NCI-H510A treated with DMSO at 0.1 percent for 48 hours (cell line): ENCODE measurements at regions not wholly inside any gene's neighbourhood (a gene's known extent, or its start where the extent isn't known, plus 50 kb on each side); places are given as distances from the start of the nearest gene placed in this dataset.
"Not testable (repeated sequence)": the region's sequence is repeated elsewhere in the genome, so short reads cannot be mapped to it uniquely, and the experiment has no call there.

Source experiments
- DNase-seq: peaks from one replicate; lab custom pipeline; 2025; lab: John Stamatoyannopoulos, UW

DNA sequence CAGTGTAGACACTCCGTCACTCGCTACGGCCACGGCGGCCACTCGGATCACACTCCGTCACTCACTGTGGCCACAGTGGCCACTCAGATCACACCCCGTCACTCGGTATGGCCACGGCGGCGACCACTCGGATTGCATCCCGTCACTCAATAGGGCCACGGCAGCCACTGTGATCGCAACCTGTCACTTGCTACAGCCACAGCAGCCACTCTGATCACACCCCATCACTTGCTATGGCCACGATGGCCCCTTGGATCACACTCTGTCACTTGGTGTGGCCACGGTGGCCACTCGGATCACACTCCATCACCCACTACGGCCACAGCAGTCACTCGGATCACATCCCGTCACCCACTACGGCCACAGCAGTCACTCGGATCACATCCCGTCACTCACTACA, 175.3 kb downstream of the LAT start:
- DNase-seq = not testable (repeated sequence)

DNA sequence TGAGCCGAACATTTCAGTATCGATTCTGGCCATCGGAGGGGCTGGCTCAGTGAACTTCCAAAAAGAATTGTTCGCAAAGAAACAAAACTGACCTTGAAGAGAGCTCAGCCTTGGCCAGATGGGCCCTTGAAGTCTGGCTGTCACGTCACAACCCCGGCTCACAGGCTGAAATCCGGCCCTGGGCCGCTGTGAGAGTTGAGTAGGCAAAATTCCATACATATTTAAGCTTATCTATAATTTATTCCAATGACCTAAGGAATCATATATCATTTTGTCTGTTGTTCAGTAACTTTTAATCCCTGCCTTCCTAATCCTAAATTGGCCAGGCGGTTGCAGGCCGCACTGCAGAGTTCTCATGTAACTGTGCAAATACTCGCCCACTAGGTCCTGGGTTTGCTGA, 174.8 kb downstream of the LAT start:
- DNase-seq = not testable (repeated sequence)

DNA sequence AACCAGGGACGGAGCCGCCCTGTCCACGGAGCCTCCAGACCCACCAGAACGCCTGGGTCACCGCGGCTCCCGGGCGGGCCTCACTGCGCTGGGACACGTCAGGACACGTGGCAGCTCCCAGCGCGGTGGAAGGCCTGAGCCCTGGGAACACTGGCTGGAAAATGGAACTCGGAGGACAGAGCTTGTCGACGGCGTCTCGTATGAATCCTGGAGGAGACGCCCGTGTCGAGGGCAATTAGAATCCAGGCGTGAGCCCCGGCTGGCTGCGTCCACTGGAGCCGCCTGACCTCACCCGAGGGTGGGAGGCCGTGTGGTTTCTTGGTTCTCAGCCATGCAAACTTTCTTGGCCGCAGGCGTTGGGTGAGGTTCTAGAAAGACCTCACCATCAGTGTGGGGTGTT, 173.9 kb downstream of the LAT start:
- no peak for DNase-seq

DNA sequence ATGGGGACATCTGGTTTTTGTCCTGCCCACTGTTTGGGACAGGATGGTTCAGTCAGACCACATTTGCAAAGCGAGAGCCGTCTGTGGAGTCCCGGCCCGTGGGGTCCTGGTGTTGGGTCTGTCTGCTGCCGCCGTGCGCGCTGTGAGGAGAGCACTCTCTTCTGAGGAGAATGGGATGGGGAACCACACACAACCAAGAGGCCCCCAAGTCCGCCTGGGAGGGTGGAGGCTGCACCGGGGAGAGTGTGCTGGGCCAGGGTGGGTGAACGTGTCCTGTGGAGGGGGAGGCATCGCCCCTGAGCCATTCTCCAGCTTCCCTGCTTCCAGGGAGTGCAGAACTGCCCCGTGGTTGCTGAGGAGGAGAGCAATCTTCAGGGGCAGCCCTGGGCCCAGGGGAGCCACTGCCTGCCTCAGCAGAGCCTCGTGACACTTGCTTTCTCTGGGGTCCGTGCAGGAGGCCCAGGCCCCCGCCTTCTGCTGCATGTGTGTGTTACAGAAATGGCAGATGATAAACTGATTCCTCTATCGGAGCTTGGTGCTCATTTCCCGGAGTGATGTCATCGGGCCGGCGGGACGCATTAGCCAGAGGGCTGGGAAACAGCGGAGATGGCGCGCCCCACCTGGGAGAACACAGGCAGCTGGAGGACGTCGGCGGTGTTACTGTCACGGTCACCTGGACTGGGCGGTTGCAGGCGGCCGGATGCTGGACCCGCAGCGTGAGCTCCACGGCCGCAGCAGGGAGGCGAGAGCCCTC, 173.4 kb downstream of the LAT start:
- DNase-seq = not testable (repeated sequence)

- not testable (repeated sequence) for DNase-seq
Observed at GRCh38 chr16:29157051-29157923, 172.4 kb downstream of the LAT start.

DNA sequence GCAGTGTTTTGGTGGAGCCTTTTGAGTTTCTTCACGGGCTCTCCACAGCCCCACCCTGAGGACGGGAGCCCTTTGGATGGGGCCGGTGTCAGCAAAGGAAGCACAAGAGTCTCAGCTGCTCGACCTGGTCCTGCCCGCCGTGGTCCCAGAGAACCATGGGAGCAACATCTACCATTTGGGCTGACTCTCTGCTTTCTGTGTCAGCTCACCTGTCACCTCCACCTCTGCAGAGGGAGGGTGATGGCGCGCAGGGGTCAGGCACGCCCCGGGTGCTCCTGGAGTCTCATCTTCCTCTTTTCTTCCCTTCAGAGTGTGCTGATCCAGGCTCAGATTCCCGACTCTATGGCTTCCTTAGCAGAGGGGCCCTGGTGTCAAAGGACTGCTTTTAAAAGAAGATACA, 171.7 kb downstream of the LAT start:
- DNase-seq = no peak

GRCh38 chr16:29155866-29156200, 171.0 kb downstream of the LAT start:
- not testable (repeated sequence) for DNase-seq

GRCh38 chr16:29155131-29155865, 170.4 kb downstream of the LAT start:
- not testable (repeated sequence) for DNase-seq

GRCh38 chr16:29154676-29155121, 169.8 kb downstream of the LAT start:
- no peak for DNase-seq

DNA sequence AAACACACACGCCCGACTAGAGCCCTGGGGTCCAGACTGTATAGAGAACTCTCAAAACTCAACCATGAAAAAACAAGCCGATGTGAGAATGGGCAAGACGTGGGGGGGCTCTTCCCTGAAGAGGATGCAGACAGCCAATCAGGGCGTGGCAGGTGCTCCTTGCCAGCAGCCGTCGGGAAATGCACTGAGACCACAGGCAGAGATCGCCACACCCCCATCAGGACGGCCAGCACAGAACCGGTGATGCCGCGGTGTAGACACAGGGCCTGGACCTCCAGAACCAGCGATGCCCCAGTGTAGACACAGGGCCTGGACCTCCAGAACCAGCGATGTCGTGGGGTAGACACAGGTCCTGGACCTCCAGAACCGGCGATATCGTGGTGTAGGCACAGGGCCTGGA, 169.2 kb downstream of the LAT start:
- no peak for DNase-seq

DNA sequence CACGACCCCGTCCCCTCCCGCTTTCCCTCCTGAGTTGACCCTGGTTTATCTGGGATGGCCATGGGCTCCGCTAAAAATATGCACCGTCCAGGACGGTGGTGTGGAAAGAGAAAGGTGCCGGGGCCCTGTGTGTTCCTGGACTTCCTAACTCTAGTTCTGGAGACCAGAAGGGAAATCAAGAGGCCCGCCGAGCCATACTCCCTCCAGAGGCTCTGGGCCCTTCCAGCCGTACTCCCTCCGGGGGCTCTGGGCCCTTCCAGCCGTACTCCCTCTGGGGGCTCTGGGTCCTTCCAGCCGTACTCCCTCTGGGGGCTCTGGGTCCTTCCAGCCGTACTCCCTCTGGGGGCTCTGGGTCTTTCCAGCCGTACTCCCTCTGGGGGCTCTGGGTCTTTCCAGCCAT, 168.5 kb downstream of the LAT start:
- not testable (repeated sequence) for DNase-seq

GRCh38 chr16:29152544-29153031, 167.7 kb downstream of the LAT start:
- DNase-seq = not testable (repeated sequence)

DNA sequence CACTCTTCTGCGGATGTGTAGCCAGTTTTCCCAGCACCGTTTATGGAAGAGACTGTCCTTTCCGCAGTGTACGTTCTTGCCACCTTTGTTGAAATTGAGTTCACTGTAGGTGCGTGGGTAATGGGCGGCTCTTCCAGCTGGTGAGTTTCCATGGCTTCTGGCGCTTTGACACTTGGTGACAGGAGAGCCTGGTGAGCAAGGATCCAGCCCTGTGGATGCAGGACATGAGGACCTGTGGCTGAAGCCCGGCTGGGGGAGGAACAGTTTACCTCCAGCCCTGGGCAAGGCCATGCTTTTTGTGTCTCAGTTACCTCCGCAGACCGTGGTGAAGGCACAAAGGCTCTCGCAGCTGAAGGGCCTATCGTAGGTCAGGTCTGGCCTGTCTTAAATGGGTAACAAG, 166.5 kb downstream of the LAT start:
- no peak for DNase-seq

DNA sequence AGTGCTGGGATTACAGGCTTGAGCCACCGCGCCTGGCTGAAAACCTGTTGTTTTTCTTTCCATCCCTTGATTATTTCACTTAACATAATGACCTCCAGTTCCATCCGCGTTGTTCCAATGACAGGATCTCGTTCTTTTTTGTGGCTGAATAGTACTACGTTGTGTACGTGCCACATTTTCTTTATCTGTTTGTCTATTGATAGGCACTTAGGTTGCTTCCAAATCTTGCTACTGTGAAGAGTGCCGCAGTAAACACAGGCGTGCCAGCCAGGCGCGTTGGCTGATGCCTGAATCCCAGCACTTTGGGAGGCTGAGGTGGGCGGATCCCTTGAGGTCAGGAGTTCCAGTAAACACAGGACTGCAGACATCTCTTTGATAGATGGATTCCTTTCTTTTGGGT, 165.1 kb downstream of the LAT start:
- not testable (repeated sequence) for DNase-seq

- no peak for DNase-seq
Observed at GRCh38 chr16:29148867-29149272, 164.0 kb downstream of the LAT start.

DNA sequence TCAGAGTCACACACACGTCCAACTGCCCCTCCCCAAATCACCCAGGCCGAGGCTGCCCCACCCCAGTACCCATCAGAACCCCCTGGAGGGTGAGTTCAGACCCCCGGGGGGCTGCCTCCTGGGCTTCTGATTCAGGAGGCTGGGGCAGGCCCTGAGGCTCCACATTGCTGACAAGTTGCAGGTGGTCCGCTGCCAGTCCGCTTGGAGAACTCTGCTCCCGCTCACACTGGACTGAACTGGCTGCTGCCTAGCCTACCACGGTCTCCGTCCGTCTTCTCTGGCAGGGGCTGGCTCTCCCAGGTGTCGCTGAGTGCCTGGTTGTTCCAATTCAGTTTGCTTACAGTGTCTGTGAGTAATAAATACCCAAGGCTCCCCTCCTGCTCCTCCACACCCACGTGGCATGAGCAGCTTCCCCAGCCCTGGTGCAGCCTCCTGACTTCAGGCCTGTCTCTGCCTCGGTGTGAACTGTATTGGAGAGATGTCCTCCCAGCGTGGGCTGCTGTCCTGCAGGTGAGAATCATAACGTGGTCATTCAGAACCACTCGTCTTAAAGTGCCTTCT, 163.4 kb downstream of the LAT start:
- DNase-seq = no peak

GRCh38 chr16:29147710-29148109, 162.9 kb downstream of the LAT start:
- not testable (repeated sequence) for DNase-seq

GRCh38 chr16:29146808-29147643, 162.2 kb downstream of the LAT start:
- DNase-seq = not testable (repeated sequence)

DNA sequence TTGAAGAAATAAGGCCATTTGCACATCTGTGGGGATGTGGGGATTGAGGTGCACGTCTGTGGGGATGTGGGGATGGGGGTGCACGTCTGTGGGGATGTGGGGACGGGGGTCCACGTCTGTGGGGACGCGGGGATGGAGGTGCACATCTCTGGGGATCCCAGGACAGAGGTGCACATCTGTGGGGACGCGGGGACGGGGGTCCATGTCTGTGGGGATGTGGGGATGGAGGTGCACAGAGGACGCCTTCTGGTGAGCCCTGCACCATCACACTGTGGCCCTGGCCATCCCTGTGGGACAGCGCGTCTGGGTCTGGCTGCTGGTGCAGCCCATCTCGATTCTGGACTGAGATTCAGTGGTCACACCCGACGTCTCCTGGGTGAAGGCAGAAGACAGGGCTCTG, 161.4 kb downstream of the LAT start:
- DNase-seq = no peak

- DNase-seq = not testable (repeated sequence)
Observed at GRCh38 chr16:29145486-29146225, 160.8 kb downstream of the LAT start.
